HG02678 (cell line): ENCODE measurements at regions not wholly inside any gene's neighbourhood (a gene's known extent, or its start where the extent isn't known, plus 50 kb on each side); places are given as distances from the start of the nearest gene placed in this dataset.

Experiments
- ATAC-seq: cut with Tn5 transposase; IDR thresholded peaks from one replicate; pipeline ENCODE4 v1.9.1; 2021; ENCODE audit warnings: mild to moderate bottlenecking, moderate library complexity; ENCODE audit not compliant: unreplicated experiment

DNA sequence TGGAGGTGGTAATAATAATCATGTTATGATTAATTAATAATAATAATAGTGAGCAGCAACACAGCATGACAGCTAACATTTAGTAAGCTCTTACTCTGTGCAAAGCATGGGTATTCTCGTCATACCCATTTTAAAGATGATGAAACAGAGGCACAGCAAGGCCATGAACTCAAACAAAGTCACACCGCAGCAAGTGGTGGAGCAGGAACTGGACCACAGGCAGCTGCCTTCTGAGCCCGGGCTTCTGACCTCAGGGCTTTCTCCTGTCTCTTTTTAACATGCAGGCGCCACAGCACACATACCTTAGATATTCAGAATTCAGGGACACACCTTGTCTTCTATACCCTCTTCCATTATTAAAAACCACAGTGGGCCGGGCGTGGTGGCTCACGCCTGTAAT is 50.7 kb upstream of the SPATA12 start:
- no peak for ATAC-seq

DNA sequence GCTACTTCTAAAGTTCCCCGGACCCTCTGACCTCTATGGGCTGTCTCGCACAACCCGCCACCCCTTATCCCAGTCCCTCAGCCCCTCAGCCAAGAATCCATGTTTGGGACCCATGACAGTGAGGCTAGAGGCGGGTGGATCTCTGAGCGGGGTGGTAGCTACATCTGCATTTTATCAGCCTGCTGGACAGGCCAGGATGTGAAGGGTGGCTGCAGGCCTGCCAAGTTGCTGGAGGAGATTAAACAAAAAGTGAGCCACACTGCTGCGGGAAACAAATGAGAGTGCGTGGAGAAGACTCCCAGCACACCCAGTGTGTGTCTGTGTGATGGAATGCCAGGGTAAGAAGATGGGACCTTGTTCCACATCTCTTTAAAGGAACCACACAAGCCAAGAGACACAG is 51.1 kb upstream of the SPATA12 start:
- ATAC-seq, result no peak

DNA sequence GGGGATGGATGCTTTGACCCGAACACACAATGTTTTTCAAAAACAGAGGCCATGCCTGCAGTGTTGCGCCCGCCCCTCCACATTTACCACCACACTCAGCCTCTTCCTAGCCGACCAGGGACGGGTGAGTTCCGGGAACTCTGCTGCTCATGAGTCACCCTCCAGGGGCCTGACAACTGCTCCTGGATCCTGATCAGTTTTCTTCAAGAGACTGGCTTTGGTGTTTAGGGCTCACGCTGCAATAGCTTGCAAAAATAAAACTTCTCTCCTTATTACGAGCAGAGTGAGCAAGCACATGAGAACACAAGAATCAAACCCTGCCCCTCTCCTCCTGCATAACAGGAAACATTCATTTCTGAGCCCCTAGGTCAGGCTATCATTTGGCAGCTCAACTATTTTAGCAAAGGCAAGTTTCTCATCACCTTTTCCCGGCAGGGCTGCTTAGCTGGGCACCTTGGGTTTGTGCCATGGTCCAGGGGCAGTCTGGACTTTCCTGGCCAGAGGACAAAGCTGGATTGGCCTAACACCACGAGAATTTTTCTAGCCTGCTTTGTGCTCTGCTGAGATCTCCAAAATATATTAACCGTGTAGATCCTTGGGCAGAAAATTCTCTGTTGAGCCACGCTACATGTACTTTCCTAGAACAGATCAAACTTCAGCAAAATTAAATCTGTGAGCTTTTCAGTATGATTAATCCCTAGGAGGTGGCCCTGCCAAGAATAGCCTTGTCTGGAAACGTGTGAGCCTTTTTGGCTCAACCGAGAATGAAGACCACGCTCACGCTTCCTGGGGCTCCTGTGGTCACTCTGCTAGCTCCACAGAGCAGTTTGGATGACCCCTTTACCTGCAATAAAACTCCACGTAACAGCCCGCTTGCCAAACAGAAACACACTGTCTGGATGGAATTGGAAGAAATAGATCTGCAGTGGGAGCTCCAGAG is 52.7 kb upstream of the SPATA12 start:
- no peak for ATAC-seq

DNA sequence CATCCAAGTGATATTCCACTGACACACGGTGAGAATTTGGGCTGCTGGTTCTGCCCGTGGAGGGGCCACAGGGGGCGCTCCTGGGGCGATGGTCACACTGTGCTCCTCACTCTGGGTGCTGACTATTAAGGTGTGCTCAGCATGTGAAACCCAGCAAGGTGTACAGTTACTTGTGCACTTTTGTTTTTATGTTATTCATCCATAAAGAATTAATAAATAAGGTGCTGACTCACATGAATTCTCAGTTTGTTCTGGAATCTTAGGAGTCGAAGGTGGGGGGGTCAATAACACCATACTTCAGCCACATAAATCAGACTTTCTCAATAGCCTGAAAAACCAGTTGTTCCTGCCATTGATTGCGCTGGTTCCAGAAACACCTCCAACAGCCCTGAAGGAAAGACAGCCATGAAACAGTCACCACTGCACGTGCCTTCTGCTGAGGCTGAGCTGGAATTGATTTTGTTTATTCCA is 53.5 kb upstream of the SPATA12 start:
- no peak for ATAC-seq

GRCh38 chr3:57006179-57006657 is 54.2 kb upstream of the SPATA12 start:
- ATAC-seq, result no peak

- ATAC-seq, result no peak
Measured at GRCh38 chr3:57004229-57004628, 56.2 kb upstream of the SPATA12 start.

DNA sequence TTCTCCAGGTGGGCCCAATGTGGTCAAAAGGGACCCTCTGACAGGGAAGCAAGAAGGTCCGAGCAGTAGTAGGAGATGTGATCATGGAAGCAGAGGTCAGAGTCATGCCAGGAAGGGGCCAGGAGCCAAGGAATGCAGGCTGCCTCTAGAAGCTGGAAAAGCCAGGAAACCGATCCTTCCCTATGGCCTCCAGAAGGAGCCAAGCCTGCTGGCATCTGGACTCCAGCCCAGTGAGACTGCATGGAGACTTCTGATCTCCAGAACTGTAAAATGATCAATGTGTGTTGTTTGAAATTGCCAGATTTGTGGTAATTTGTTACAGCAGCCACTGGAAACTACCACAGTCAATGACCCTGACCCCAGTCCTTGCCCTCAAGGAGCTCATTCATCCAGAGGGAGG is 56.8 kb upstream of the SPATA12 start:
- ATAC-seq, result no peak

- ATAC-seq, result no peak
Measured at GRCh38 chr3:57001356-57001755, 59.1 kb upstream of the SPATA12 start.

DNA sequence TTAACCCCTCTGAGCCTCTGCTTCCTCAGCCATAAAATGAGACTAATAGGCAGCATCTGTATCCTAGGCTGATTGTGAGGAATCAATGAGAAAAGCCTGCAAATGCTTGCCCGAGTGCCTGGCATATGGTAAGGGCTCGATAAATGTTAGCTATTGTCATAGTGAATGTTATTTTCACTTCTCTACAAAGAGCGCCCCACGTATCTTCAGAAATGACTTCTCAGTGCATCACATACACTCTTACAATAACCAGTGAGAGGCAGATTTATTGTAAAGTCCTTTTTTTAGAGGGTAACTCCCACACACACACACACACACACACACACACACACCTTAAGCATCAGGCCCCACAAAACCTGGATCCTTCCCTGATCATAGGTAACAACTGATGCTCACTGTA is 60.5 kb upstream of the SPATA12 start:
- no peak for ATAC-seq

GRCh38 chr3:56999547-56999946 is 60.9 kb upstream of the SPATA12 start:
- ATAC-seq, result no peak

DNA sequence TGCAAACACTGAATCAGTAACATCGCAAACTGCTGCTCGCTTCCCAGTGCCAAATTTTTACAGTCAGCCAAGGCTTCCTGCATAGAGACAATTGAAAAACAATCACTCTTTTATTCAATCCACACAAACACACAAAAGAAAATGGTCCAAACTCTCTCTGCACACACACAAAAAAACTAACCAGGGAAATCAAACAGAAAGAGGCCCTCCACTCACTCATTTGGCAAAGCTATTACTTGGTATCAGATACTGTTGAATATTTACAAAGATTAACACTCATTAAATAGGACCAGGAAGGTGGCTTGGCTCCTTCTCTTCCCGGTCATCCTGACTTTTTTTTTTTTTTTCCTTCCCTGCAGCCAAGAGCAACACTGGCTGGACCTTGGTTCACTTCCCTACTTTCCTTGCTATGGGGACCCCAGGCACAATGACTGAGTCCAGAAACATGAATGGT is 62.4 kb upstream of the SPATA12 start:
- ATAC-seq, result no peak

DNA sequence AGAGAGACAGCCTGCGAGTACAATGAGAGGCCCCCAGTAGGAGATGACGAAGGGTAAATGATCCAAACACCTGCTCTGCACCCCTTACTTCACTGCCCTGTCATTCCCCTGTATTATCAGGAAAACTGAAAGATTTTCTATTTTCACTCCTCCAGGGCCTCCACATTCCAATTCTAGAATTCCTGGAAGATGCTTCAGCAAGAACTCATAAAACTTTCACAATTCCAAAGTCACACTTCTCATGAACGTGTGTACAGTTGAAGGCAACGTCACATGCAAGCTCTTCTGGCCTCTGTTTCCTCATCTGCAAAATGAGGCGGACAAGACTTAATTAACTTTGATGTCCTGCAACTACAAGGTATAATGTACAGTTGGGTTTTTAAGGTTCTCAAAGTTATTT is 62.8 kb upstream of the SPATA12 start:
- ATAC-seq, result no peak

- ATAC-seq, result no peak
Measured at GRCh38 chr3:56997041-56997440, 63.4 kb upstream of the SPATA12 start.

GRCh38 chr3:56994391-56994790 is 66.1 kb upstream of the SPATA12 start:
- ATAC-seq, result no peak

DNA sequence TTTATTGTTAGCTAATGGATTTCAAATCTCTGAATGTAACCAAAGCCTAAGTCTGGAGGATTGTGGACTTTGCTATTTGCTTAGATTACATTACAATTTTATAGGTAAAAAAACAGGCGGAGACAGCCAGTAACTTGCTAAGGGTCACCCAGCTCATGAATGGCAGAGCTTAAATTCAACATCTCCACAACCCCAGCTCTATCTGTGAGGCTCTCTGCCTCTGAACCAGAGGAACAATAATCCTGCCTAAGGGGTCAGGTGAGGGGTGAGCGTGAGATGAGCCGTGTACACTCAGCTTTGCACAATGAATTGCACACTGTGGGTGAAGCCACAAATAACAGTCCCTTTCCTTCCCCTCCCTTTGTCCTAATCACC is 69.8 kb upstream of the SPATA12 start:
- no peak for ATAC-seq

- no peak for ATAC-seq
Measured at GRCh38 chr3:56989977-56990640, 70.4 kb upstream of the SPATA12 start.

- ATAC-seq, result no peak
Measured at GRCh38 chr3:56989169-56989976, 71.1 kb upstream of the SPATA12 start.

GRCh38 chr3:56988458-56989168 is 71.9 kb upstream of the SPATA12 start:
- no peak for ATAC-seq

- no peak for ATAC-seq
Measured at GRCh38 chr3:56987238-56987895, 73.1 kb upstream of the SPATA12 start.

DNA sequence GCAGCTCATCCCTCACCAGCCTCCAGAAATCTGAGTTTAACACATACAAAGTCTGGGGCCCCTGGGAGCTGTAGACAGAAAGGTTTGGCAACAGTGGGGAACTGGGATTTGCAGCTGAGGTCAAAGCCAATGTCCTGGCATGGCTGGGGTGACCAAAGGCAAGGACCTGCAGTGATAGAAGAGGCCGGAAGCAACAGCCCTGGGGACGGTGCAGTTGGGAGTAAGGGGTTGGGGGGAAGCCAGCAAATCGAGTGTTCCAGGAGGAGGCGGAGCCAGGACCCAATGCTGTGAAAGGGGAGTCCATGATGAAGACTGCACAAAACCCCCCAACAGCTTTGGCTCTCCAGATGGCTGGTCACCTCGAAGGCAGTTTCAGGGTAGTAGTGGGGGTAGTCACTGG is 74.1 kb upstream of the SPATA12 start:
- ATAC-seq, result no peak
